Fibroblast of skin of abdomen (primary cell): ENCODE measurements at regions not wholly inside any gene's neighbourhood (a gene's known extent, or its start where the extent isn't known, plus 50 kb on each side); places are given as distances from the start of the nearest gene placed in this dataset.
A peak's percentile ranks its signal among the peaks of the same experiment; 100 is the strongest.
"Not testable (repeated sequence)": the region's sequence is repeated elsewhere in the genome, so short reads cannot be mapped to it uniquely, and the experiment has no call there.

Experiments
- DNase-seq: peaks from one replicate; pipeline ENCODE4 v3.0.0-alpha.2; 2013

- DNase-seq, result no peak
Observed at GRCh38 chr3:164741869-164742268, 336.4 kb downstream of the SI start.

GRCh38 chr3:164737174-164737573 is 341.1 kb downstream of the SI start:
- no peak for DNase-seq

- DNase-seq, result no peak
Observed at GRCh38 chr3:164732166-164732565, 346.1 kb downstream of the SI start.

- DNase-seq, result no peak
Observed at GRCh38 chr3:164730815-164731360, 347.4 kb downstream of the SI start.

GRCh38 chr3:164723396-164723795 is 354.9 kb downstream of the SI start:
- DNase-seq, result no peak

- not testable (repeated sequence) for DNase-seq
Observed at GRCh38 chr3:164702808-164703207, 375.5 kb downstream of the SI start.

- DNase-seq, result no peak
Observed at GRCh38 chr3:164687902-164688301, 390.4 kb downstream of the SI start.

GRCh38 chr3:164687211-164687610 is 391.1 kb downstream of the SI start:
- no peak for DNase-seq

- DNase-seq, result no peak
Observed at GRCh38 chr3:164683489-164683888, 394.8 kb downstream of the SI start.

- no peak for DNase-seq
Observed at GRCh38 chr3:164679245-164679644, 399.1 kb downstream of the SI start.

GRCh38 chr3:164677317-164677716 is 401.0 kb downstream of the SI start:
- no peak for DNase-seq

- DNase-seq, result no peak
Observed at GRCh38 chr3:164673738-164674137, 404.6 kb downstream of the SI start.

- DNase-seq, result no peak
Observed at GRCh38 chr3:164658125-164658524, 420.2 kb downstream of the SI start.

- DNase-seq, result no peak
Observed at GRCh38 chr3:164657631-164658030, 420.7 kb downstream of the SI start.

- DNase-seq, result no peak
Observed at GRCh38 chr3:164655462-164655861, 422.8 kb downstream of the SI start.

- DNase-seq, result peak; percentile 17
Observed at GRCh38 chr3:164641071-164641470, 437.2 kb downstream of the SI start.

- DNase-seq, result no peak
Observed at GRCh38 chr3:164640591-164640990, 437.7 kb downstream of the SI start.

- DNase-seq, result no peak
Observed at GRCh38 chr3:164620956-164621355, 457.3 kb downstream of the SI start.

- no peak for DNase-seq
Observed at GRCh38 chr3:164620423-164620822, 457.9 kb downstream of the SI start.

GRCh38 chr3:164612751-164613150 is 465.5 kb downstream of the SI start:
- DNase-seq, result no peak

- DNase-seq, result peak; percentile 0
Observed at GRCh38 chr3:164608554-164609276, 469.6 kb downstream of the SI start.

GRCh38 chr3:164604687-164605086 is 473.6 kb downstream of the SI start:
- DNase-seq, result no peak

- no peak for DNase-seq
Observed at GRCh38 chr3:164577667-164578210, 500.6 kb downstream of the SI start.

GRCh38 chr3:164572436-164572835 is 505.9 kb downstream of the SI start:
- no peak for DNase-seq
